HepG2 (cell line): ENCODE measurements at regions not wholly inside any gene's neighbourhood (a gene's known extent, or its start where the extent isn't known, plus 50 kb on each side); places are given as distances from the start of the nearest gene placed in this dataset.

Experiments used
- AKAP8 ChIP-seq: sonication (generic); formaldehyde crosslinking; IDR thresholded peaks from 2 replicates; pipeline ENCODE4 v1.5.1; 2020; ENCODE audit warnings: mild to moderate bottlenecking, missing genetic modification reagents
- EEA1 ChIP-seq: sonication (generic); formaldehyde crosslinking; IDR thresholded peaks from 2 replicates; pipeline ENCODE4 v1.5.1; 2020; ENCODE audit warnings: mild to moderate bottlenecking, missing genetic modification reagents, borderline replicate concordance
- FOSL2 ChIP-seq: sonication (generic); formaldehyde crosslinking; IDR thresholded peaks from 2 replicates; pipeline ENCODE4 v1.4.0; 2020; ENCODE audit warnings: missing genetic modification reagents
- HNRNPH1 ChIP-seq: fragments of 200-400 bp; formaldehyde crosslinking; optimal IDR thresholded peaks from 2 replicates; pipeline ENCODE3; 2017; ENCODE audit warnings: mild to moderate bottlenecking, low read depth, low read length
- ISL2 ChIP-seq: sonication (generic); formaldehyde crosslinking; IDR thresholded peaks from 2 replicates; pipeline ENCODE4 v1.5.0; 2020; ENCODE audit warnings: missing genetic modification reagents
- MAFF ChIP-seq: IDR thresholded peaks from 2 replicates; pipeline ENCODE4 v1.6.1; 2011; ENCODE audit warnings: low read depth, low read length, improper control_type of control experiment
- NCOA2 ChIP-seq: sonication (generic); formaldehyde crosslinking; IDR thresholded peaks from 2 replicates; pipeline ENCODE4 v1.8.0; 2022; ENCODE audit warnings: inconsistent platforms
- NCOR1 ChIP-seq: fragments of 200-600 bp; sonication (generic); IDR thresholded peaks from 2 replicates; pipeline ENCODE4 v1.7.0; 2017; ENCODE audit warnings: antibody characterized with exemption, low read length, borderline replicate concordance
- NRL ChIP-seq: sonication (generic); formaldehyde crosslinking; IDR thresholded peaks from 2 replicates; pipeline ENCODE4 v1.5.0; 2020; ENCODE audit warnings: missing genetic modification reagents, mild to moderate bottlenecking, moderate library complexity, borderline replicate concordance
- PITX1 ChIP-seq: sonication (generic); formaldehyde crosslinking; IDR thresholded peaks from 2 replicates; pipeline ENCODE4 v1.5.1; 2020; ENCODE audit warnings: mild to moderate bottlenecking, missing genetic modification reagents
- RFXANK ChIP-seq: IDR thresholded peaks from 2 replicates; pipeline ENCODE4 v1.6.1; 2016
- ZBTB1 ChIP-seq: sonication (generic); formaldehyde crosslinking; IDR thresholded peaks from 2 replicates; pipeline ENCODE4 v1.4.0; 2020; ENCODE audit warnings: missing genetic modification reagents, borderline replicate concordance
- ZBTB3 ChIP-seq: sonication (generic); formaldehyde crosslinking; IDR thresholded peaks from 2 replicates; pipeline ENCODE4 v1.4.0; 2020; ENCODE audit warnings: low read depth, mild to moderate bottlenecking, moderate library complexity, missing genetic modification reagents, borderline replicate concordance
- ZHX2 ChIP-seq, 2 experiments: sonication (generic) in 1 of 2; formaldehyde crosslinking in 1 of 2; IDR thresholded peaks; 2 replicates each; pipeline versions ENCODE4 v1.6.1 to v1.9.0; 2014 to 2022; ENCODE audit warnings: antibody characterized with exemption in 1 of 2, borderline replicate concordance in 1 of 2, inconsistent platforms in 1 of 2, low read depth in 1 of 2, missing genetic modification reagents in 1 of 2
- ZNF138 ChIP-seq: sonication (generic); formaldehyde crosslinking; IDR thresholded peaks from 2 replicates; pipeline ENCODE4 v1.5.0; 2020; ENCODE audit warnings: mild to moderate bottlenecking, low read depth, missing genetic modification reagents
- ZNF230 ChIP-seq: sonication (generic); formaldehyde crosslinking; IDR thresholded peaks from 2 replicates; pipeline ENCODE4 v1.4.0; 2020; ENCODE audit warnings: mild to moderate bottlenecking, missing genetic modification reagents
- ZNF460 ChIP-seq: sonication (generic); formaldehyde crosslinking; IDR thresholded peaks from 2 replicates; pipeline ENCODE4 v1.5.1; 2020; ENCODE audit warnings: missing genetic modification reagents, mild to moderate bottlenecking, borderline replicate concordance
- ZNF572 ChIP-seq: sonication (generic); formaldehyde crosslinking; IDR thresholded peaks from 2 replicates; pipeline ENCODE4 v1.5.1; 2020; ENCODE audit warnings: mild to moderate bottlenecking, missing genetic modification reagents
- ZNF782 ChIP-seq: sonication (generic); formaldehyde crosslinking; IDR thresholded peaks from 2 replicates; pipeline ENCODE4 v1.4.0; 2020; ENCODE audit warnings: missing genetic modification reagents, mild to moderate bottlenecking, borderline replicate concordance
- ZNF790 ChIP-seq: sonication (generic); formaldehyde crosslinking; IDR thresholded peaks from 2 replicates; pipeline ENCODE4 v1.8.0; 2022; ENCODE audit warnings: missing genetic modification reagents, mild to moderate bottlenecking, borderline replicate concordance
- ZSCAN29 ChIP-seq: sonication (generic); formaldehyde crosslinking; conservative IDR thresholded peaks from 2 replicates; pipeline ENCODE4 v1.4.0; 2020; ENCODE audit warnings: mild to moderate bottlenecking, missing genetic modification reagents
- ZZZ3 ChIP-seq: sonication (generic); formaldehyde crosslinking; IDR thresholded peaks from 2 replicates; pipeline ENCODE4 v1.4.0; 2020; ENCODE audit warnings: missing genetic modification reagents, mild to moderate bottlenecking, borderline replicate concordance

GRCh38 chr21:16741141-16741665 is 771.6 kb upstream of the CXADR start (continued):
- TF ChIP-seq ZHX2 (IDR thresholded peaks at IDR 0.05; ENCODE audit: low read depth) (no peak), ZHX2 (CRISPR knock-in tag; IDR thresholded peaks at IDR 0.05; ENCODE audit: borderline replicate concordance) (no peak), ZNF460 (CRISPR knock-in tag) (no peak), ZNF572 (no peak), MAFF (peak; percentile 64), ZNF230 (CRISPR knock-in tag) (no peak), ZBTB1 (CRISPR knock-in tag) (no peak), ZNF782 (no peak), AKAP8 (CRISPR knock-in tag) (no peak), EEA1 (CRISPR knock-in tag) (no peak), ZZZ3 (CRISPR knock-in tag) (no peak), ISL2 (no peak), RFXANK (no peak), PITX1 (no peak), ZSCAN29 (CRISPR knock-in tag) (no peak), HNRNPH1 (no peak), ZNF790 (CRISPR knock-in tag) (no peak), NCOA2 (CRISPR knock-in tag) (no peak), ZNF138 (CRISPR knock-in tag) (peak; percentile 48; the same call in 1 of the 2 replicates), NCOR1 (no peak), ZBTB3 (CRISPR knock-in tag) (no peak), FOSL2 (CRISPR knock-in tag) (no peak), NRL (peak; percentile 98)
